SK-N-SH (cell line): ENCODE measurements at regions not wholly inside any gene's neighbourhood (a gene's known extent, or its start where the extent isn't known, plus 50 kb on each side); places are given as distances from the start of the nearest gene placed in this dataset.

Source experiments
- CTCF ChIP-seq: fragments of 200-600 bp; sonication (generic); IDR thresholded peaks from 2 replicates; pipeline ENCODE4 v1.6.1; 2017; ENCODE audit warnings: antibody characterized with exemption, mild to moderate bottlenecking, moderate library complexity
- EP300 ChIP-seq, 2 experiments: IDR thresholded peaks; 2 replicates each; pipeline versions ENCODE4 v1.4.0 to v1.6.1; 2012; ENCODE audit warnings: borderline replicate concordance in 1 of 2, low read depth in 1 of 2, low read length in 1 of 2
- EZH2phosphoT487 ChIP-seq: fragments of 200-600 bp; sonication (generic); IDR thresholded peaks from 2 replicates; pipeline ENCODE4 v1.6.1; 2017; ENCODE audit warnings: low read depth, mixed run types, mild to moderate bottlenecking, antibody characterized with exemption, moderate library complexity, borderline replicate concordance
- GABPA ChIP-seq: IDR thresholded peaks from 2 replicates; pipeline ENCODE4 v1.4.0; 2012; ENCODE audit warnings: low read depth, mild to moderate bottlenecking
- JUND ChIP-seq: IDR thresholded peaks from 2 replicates; pipeline ENCODE4 v1.4.0; 2012
- MAX ChIP-seq: IDR thresholded peaks from 2 replicates; pipeline ENCODE4 v1.4.0; 2012; ENCODE audit warnings: low read depth
- POLR2AphosphoS5 ChIP-seq: IDR thresholded peaks from 2 replicates; pipeline ENCODE4 v1.6.1; 2012; ENCODE audit warnings: low read depth, low read length
- REST ChIP-seq: IDR thresholded peaks from 2 replicates; pipeline ENCODE4 v1.6.1; 2012; ENCODE audit warnings: mild to moderate bottlenecking, low read depth, low read length, moderate library complexity
- RXRA ChIP-seq: IDR thresholded peaks from 2 replicates; pipeline ENCODE4 v1.4.0; 2012; ENCODE audit warnings: low read depth, mild to moderate bottlenecking, borderline replicate concordance
- TAF1 ChIP-seq: IDR thresholded peaks from 2 replicates; pipeline ENCODE4 v1.6.1; 2012; ENCODE audit warnings: low read depth, mild to moderate bottlenecking, low read length, moderate library complexity, borderline replicate concordance
- USF1 ChIP-seq: IDR thresholded peaks from 2 replicates; pipeline ENCODE4 v1.4.0; 2012; ENCODE audit warnings: low read depth, borderline replicate concordance
- YY1 ChIP-seq: IDR thresholded peaks from 2 replicates; pipeline ENCODE4 v1.4.0; 2012; ENCODE audit warnings: low read depth, mild to moderate bottlenecking
- ZBTB33 ChIP-seq: IDR thresholded peaks from 2 replicates; pipeline ENCODE4 v1.4.0; 2012; ENCODE audit warnings: low read depth, borderline replicate concordance

- TF ChIP-seq ZBTB33 (no peak), MAX (no peak), CTCF (no peak), EZH2phosphoT487 (no peak), POLR2AphosphoS5 (no peak), USF1 (no peak), EP300 (IDR thresholded peaks at IDR 0.05; ENCODE audit: borderline replicate concordance in 1 of 2, low read depth in 1 of 2, low read length in 1 of 2) (no peak), YY1 (no peak), GABPA (no peak), JUND (no peak), REST (no peak), RXRA (no peak), TAF1 (no peak)
These were observed 321.2 kb upstream of the COL8A1 start for GRCh38 chr3:99317201-99317600.
